NCI-H128 (cell line): ENCODE measurements at regions not wholly inside any gene's neighbourhood (a gene's known extent, or its start where the extent isn't known, plus 50 kb on each side); places are given as distances from the start of the nearest gene placed in this dataset.
"Not testable (repeated sequence)": the region's sequence is repeated elsewhere in the genome, so short reads cannot be mapped to it uniquely, and the experiment has no call there.

Source experiments
- DNase-seq: peaks from one replicate; lab custom pipeline; 2025; ENCODE audit not compliant: unreplicated experiment; lab: John Stamatoyannopoulos, UW

DNA sequence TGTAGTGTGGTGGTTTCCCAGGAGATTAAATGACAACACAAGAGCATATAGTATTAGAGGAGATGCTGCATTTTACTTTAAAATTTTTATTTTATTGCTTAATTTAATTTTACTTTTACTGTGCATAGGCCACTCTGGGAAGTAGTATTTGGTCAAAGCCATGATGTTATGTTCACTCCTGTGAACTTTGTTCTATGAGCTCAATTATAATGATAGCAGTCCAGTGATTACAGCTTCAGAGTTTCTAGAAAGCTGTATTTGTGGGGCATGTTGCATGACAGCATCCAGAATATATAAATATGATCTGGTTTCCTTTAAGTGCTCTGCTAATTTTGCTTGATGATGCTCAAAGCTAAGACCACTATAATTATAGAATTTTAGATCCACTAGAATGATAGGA is 338.6 kb downstream of the NSUN3 start:
- DNase-seq, result no peak

DNA sequence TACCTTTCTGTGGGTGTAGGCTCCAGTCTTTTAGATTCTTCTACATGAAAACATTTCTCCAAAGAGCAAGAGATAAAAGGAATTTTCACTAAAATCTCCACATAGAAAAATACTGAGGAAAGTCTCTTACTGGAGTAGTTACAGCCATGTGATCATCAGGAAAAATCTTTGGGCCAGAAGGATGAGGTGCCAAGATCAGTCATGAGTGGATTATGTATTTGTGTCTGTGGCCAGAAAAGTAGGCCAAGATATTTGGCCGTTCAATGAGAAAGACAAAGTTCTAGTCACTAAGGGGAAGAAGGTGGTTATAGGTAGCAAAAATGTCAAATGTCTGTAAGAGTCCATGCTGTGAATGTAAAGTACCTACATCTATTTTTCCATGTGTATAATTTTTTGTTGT is 339.3 kb downstream of the NSUN3 start:
- no peak for DNase-seq

DNA sequence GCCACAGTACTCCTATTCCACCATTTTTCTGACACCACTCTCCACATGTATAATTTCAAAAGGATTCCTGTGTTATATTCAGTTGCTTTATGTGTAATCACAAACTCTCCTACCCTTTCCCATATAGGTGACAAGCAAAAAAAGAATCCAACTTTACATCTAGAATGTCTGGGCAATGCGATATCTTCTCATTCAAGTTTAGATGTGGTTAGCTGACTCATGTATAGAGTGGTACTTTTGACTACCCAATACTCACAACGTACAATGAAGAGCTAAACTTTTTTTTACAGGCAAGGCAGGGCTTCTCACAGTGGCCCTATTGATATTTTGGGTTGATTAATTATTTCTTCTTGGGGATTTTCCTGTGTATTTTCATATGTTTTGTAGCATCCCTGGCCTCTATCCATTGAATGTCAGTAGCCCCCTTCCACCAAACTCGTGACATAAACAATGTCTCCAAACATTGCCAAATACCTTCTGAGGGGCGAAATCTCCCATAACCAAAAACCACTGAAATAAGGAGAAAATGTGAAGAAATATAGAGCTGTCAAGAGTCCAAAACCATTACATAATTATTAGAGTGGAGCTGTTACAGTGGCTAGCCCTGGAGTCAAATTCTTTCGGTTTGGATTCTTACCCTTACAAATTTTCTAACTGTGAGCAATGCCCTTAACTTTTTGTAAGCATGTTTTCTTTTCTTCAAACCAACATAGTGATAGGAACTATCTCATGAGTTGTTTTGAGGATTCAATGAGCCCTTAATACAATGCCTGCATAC is 342.6 kb downstream of the NSUN3 start:
- DNase-seq, result no peak

DNA sequence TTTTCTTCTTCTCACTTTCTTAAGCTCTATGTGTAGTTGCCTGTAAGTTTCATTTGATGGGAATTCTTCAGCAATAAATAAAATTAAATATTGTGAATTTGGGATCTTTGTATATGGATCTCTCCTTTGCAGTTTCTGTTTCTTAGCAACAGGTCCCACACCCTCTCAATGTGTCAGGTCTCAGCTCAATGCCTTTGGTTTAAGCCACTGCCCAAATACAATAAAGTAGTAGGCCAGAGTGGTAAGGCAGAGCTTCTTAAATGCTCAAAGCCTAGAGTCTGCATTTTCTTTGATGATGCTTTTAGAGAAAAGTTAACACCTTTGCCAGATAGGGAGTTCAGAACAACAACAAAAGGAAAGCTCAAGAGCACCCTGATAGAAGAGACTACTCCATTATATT is 343.7 kb downstream of the NSUN3 start:
- no peak for DNase-seq

DNA sequence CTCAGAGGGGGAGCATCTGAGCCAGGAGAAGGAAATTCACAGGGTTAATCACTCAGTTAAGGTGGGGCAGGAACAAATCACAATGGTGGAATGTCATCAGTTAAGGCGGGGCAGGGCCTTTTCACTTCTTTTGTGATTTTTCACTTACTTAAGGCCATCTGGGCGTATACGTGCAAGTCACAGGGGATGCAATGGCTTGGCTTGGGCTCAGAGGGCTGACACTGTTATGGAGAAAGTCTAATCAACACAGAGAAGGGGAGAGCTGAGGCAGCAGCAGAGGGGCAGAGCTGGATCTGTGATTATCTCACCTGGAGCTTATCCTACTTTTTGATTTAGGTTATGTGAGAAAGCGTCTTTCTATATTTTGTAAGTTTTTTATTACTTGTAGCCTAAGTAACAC is 350.1 kb downstream of the NSUN3 start:
- DNase-seq, result not testable (repeated sequence)

DNA sequence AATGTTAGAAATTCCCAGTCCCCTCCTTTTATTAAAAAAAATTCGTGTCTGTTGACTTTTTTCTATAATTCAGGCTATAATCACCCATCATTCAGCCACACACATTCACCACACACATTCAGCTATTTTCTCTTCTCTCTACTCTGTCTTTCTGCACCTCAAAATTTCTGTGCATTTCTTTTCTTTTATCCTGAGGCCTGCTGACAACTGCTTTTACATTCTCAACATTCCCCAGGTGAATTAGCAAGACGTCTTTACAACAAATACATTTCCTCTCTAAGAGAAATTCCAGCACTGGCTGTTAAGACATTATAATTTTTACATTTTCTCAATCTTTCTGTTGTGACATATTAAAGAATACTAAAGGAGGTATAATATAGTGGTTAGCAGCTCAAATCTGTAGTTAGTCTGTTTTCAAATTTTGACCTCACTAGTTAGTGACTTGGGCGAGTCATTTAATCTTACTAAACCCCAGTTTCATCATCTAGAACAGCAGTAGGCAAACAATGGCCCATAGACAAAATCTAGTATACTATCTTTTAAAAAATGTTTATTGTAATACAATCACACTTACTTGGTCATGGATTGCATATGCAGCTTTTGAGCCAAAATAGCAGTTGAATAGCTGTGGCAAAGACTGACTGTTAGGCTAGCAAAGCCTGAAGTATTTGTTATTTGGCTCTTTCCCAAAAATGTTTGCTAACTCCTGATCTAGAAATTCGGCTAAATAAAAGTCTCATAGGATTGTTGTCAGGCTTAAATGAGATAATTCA is 350.7 kb downstream of the NSUN3 start:
- no peak for DNase-seq

DNA sequence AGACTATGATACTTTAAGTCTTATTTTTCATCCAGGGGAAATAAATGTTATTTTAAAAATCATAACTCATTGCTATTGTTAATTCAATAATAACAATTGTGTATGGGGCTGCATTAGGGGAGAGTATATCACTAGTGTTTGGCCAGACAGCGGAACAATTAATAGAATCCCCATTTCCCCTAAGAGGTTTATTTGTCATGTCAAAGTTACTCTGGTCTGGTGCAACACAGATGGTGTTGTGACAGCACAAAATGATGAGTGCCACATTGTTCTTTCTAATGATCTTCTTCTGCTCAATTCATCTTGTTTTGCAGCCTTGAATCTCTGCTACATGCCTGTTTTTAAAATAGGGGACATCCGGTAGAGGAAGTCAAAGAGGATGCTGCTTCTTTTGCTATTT is 351.6 kb downstream of the NSUN3 start:
- no peak for DNase-seq

DNA sequence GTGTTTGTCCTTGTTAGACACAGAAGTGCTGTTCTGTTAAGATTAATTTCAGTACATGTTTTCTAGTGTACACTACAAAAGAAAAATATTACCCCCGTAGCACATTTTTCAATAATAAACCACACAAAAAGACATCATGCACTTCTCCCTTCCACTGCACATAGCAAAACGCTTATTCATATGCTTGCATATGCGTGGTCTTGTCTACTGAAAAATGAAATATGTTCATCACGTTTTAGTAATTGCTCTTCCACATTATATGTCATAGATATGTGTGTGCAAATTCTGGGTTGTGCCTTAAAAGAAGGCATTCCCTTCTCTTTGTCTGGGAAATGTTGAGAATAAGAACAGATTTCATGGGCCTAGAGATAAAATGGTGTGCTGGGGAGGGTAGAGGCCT is 353.9 kb downstream of the NSUN3 start:
- no peak for DNase-seq

DNA sequence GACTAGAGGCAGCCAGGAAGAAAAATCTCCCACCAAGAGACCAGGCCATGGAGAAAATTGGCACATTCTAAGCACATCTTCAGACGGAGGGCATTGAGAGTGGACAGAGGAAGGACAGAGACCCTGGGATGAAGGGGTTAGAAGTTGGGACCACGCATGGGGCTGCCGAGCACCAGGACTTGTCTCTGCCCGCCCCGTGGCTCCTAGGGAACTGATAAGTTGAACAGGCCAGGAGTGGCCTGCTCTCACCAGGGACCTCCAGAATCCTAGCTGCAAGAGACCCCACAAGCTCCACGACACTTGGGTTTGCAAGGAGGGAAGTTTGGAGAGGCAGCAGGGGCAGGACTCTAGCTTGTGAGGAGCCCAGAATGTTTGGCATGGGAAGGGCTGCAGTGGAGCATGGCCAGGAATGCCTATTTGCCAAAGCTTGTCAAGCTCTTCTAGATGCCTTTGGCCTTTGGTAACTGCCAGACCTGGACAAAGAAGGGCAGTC is 355.1 kb downstream of the NSUN3 start:
- DNase-seq, result no peak

DNA sequence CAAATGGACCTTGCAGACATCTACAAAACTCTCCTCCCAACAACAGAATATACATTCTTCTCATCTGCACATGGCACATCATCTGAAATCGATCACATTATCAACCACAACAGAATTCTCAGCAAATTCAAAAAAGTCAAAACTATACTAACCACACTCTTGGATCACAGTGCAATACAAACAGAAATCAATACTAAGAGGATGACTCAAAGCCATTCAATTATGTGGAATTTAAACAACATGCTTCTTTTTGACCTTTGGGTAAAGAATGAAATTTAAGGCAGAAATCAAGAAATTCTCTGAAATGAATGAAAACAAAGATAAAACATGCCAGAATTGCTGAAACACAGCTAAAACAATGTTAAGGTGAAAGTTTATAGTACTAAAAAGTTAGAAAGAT is 358.1 kb downstream of the NSUN3 start:
- no peak for DNase-seq

DNA sequence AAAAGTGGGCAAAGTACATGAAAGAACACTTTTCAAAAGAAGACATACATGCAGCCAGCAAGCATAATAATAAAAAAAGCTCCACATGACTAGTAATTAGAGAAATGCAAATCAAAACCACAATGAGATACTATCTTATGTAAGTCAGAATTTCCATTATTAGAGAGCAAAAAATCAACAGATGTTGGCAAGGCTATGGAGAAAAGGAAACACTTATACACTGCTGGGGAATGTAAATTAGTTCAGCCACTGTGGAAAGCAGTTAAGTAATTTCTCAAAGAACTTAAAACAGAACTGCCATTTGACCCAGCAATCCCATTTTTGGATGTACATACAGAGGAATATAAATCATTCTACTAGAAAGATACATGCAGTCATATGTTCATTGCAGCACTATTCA is 360.7 kb downstream of the NSUN3 start:
- no peak for DNase-seq

DNA sequence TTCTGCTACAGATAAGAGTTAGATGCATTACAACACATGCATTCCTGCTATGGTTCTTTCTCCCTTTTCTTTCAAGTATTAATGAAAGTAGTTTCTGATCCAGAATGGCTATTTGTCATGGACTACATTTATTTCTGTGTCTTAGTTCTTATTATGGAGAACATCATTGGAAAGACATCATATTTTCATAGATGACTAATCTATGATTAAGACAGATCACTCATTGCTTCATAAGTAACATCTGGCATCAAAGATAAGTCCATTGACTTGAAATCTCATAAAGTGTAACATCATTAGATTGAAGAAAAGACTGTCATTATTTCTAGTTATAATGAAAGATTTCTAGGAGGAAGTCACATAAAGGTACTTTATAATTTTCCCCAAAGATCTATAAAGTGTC is 366.7 kb downstream of the NSUN3 start:
- DNase-seq, result no peak

DNA sequence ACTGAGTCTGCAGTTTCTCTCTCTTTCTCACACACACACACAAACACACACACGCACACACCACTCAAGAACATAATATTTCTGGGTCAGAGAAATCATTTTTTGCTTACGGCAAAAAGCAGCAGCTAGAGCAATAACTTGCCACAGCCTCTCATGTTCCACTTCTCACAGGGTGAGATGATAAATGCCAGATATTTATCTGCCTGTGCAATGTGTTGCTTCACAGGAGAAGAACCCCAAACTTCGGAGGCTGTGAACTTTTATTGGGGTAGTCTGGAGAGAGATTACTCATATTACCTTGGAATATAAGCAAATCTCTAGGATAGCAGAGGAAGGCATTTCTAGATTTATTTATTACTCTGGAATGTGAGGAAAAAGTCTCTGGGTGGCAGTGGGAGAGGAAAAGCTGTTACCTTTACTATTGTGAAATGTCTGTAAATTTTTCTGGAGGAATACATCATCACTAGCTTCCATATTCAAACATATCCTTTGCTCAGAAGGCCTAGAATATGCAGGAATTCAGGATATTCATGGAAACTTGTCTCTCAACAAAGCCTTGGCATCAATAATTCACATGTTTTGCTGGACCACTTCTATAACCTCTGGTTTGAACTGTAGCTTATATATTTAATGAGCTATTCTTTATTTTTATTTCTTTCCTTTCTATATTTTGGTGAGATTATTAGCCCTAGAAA is 369.2 kb downstream of the NSUN3 start:
- no peak for DNase-seq

DNA sequence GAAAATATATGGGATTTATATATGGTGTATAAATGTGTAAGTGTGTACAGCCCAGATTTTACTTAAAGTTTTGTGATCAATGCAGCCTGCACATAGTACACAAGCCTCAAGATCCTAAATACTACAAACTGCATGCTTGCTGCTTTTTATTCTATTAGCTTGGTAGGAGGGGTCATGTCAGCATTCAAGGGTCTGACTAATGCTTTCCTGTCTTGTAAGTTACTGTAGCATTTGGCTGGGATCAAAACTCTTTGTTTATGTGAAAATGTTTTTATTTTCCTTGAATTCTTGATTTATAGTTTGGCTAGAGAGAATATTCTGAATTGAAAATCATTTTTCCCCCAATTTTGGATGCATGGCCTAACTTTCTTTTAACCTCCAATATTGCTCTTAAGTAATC is 370.9 kb downstream of the NSUN3 start:
- no peak for DNase-seq

DNA sequence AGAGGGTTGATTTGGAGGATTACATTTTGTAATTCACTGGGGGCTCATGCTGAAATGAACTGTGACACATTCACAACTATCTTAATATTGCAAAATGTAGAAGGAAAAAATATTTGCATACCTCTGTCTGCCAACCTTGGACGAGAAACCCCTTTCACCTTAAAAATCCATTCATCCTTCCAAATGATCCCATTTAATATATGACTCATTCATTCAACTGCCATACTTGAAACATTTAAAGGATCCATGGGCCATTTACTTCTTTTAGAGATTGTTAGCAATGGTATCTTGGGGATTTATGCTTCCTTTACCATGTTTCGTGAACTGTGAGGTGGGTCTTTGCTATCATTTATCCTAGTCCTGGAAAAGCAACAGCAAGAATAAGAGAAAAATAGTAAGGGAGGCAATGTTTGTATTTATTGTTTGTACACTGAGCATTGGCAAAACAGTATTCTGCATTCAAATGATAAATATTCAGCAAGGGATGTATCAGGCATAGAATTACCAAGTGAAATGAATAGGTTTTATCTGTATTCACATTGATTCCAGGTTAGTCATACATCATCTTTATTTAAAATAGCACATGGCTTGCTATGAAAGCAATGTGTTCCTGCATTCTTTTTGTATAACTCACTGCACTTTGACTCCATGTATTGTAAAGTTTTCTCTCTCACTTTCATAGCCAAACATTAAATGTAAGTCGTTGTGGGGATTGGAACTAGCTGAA is 378.1 kb downstream of the NSUN3 start:
- DNase-seq, result no peak

DNA sequence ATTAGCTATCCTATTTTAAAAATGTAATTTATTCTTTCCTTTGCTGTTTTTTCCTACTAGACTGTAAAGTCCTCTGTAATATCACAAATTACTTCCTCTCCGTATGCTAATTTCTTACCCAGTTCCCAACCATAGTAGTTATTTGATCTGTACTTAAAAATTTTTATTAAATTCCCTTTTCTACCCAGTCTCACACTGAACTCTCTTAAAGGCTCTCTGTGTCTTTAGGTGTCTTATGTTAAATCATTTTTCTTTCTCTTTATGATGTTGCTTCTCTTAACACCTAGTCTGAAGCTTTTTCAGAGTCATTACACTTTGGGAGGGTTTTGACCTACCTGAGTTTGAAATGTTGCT is 378.6 kb downstream of the NSUN3 start:
- DNase-seq, result no peak

DNA sequence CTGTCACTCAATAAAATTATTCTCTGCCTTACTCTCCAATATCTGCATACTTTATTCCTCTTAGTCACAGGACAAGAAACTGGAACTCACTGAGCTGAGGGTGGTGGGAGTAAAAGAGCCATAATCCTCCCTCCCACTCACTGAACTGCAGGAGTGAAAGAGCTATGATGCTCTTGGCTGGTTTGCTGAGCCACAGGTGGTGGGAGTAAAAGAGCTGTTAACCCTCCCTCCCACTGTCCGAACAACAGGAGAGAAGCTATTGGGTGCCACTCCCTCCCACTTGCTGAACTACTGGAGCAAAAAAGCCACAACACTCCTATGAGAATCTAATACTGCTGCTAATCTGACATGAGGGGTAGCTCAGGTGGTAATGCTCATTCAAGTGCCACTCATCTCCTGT is 391.0 kb downstream of the NSUN3 start:
- DNase-seq, result no peak

DNA sequence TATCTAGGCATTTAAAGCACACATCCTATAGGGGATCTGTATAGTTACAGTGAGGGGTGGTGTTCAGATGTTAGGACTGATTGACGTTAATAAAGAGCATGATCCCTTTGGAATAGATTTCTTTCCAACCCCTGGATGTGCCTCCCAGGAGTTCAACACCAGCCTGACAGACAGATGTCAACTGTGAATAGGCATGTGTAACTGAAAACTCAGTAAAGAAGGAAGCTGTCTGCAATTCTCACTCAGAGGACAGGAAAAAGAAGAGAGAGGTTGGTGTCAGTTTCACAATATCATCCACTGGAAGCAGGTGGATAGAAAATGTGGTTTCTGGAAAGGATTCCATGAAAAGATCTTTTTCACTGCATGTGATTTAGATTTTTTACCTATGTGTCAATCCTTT is 396.3 kb downstream of the NSUN3 start:
- no peak for DNase-seq

DNA sequence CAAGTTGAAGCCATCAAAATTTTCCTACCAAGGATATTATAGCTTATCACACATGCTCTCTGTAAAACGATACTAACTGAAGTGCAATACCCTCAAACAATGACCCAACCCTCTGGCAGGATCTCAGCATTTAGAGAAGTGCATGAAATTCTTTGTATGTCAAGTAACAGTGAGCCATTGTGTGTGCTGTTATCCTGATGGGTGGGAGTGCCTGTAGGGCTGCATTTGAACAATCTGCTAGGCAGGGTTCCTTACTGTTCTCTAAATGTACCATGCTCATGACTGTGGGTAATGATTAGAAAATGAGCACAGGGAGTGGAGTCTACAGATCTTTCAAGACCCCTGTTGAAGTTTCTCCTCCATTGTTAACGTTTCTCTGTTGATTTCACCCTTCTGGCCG is 398.1 kb downstream of the NSUN3 start:
- DNase-seq, result no peak

DNA sequence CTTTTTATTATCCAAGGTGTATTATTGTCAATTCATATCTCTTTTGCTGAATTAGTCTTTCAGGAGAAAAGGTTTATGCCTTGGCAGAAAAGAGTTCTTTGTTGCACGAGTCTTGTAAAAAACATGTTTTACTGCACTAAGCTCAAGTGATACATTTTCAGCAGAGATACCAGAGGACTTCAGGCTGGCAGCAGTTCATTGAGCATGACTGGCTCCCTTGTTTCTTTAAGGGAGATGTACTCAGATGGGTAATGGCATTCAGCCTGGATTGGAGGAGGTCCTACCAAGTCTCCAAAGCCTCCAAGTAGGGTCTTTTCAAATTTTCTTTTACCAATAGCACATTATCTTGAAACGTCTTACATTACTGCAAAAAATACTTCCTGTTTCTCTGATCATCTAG is 400.1 kb downstream of the NSUN3 start:
- DNase-seq, result no peak

DNA sequence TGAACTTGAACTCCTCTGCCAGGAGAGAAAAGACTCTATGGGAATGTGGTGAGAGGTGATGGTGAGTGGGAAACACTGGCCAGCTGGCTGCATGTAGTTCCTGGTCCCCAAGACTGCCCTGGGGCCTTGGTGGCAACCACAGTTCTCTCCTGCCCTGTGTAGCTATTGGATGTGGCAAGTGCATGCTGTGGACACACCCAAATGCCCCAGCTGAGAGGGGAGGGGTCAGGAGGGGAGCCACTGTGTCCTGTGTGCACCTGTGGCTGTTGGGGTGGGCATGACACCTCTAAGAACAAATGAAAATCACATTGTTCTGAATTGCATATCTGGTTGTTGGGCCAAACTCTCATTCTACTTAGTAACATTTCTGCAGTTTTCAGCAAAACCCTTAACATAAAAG is 409.6 kb downstream of the NSUN3 start:
- DNase-seq, result no peak
